ENCODE measurements at regions not wholly inside any gene's neighbourhood (a gene's known extent, or its start where the extent isn't known, plus 50 kb on each side); places are given as distances from the start of the nearest gene placed in this dataset.

- no peaks in the 10 kb centered on the region for H3K9me2 ChIP-seq (ENCODE audit: low read depth, low read length)
- no peaks in the 10 kb centered on the region for H3K9me3 ChIP-seq (ENCODE audit: low read length)
- H3F3A ChIP-seq (ENCODE audit: insufficient read depth, low read length) = no peaks in the 10 kb centered on the region
- H3K4me1 ChIP-seq (ENCODE audit: insufficient read depth, low read length, severe bottlenecking) = no peaks in the 10 kb centered on the region
- H3K79me2 ChIP-seq (ENCODE audit: insufficient read depth, low read length) = no peaks in the 10 kb centered on the region
- no peaks in the 10 kb centered on the region for H4K20me1 ChIP-seq (ENCODE audit: insufficient read depth, low read length)
- H3K27ac ChIP-seq (ENCODE audit: low read depth, low read length, poor library complexity, severe bottlenecking) = no peak overlapping the region
- no peak overlapping the region for H3K4me3 ChIP-seq (ENCODE audit: low read depth, low read length, poor library complexity, severe bottlenecking)
- H3K9ac ChIP-seq (ENCODE audit: low read length) = no peak overlapping the region
- no peak overlapping the region for H3K4me2 ChIP-seq (ENCODE audit: low read length)
- no peak overlapping the region for H2AFZ ChIP-seq (ENCODE audit: low read length)
- TF ChIP-seq CTCF (IDR thresholded peaks at IDR 0.05; ENCODE audit: low read length) (no peak), EZH2 (IDR thresholded peaks at IDR 0.05; ENCODE audit: borderline replicate concordance, low read length) (no peak)
- H3K27me3 ChIP-seq (ENCODE audit: insufficient read depth, low read length) = no peaks in the 10 kb centered on the region
- no peaks in the 10 kb centered on the region for H3K36me3 ChIP-seq (ENCODE audit: insufficient read depth, low read length)
Measured at GRCh38 chr10:33492701-33493345, 158.4 kb upstream of the NRP1 start.

GRCh38 chr10:33489501-33490176, 155.2 kb upstream of the NRP1 start:
- Histone ChIP-seq H3K9me2 (ENCODE audit: low read depth, low read length) (no peaks in the 10 kb centered on the region), H3K4me1 (ENCODE audit: insufficient read depth, low read length, severe bottlenecking) (no peaks in the 10 kb centered on the region), H3F3A (ENCODE audit: insufficient read depth, low read length) (no peaks in the 10 kb centered on the region), H3K36me3 (ENCODE audit: insufficient read depth, low read length) (no peaks in the 10 kb centered on the region), H3K27me3 (ENCODE audit: insufficient read depth, low read length) (no peaks in the 10 kb centered on the region), H2AFZ (ENCODE audit: low read length) (no peak overlapping the region), H3K9me3 (ENCODE audit: low read length) (no peaks in the 10 kb centered on the region), H4K20me1 (ENCODE audit: insufficient read depth, low read length) (no peaks in the 10 kb centered on the region), H3K4me3 (ENCODE audit: low read depth, low read length, poor library complexity, severe bottlenecking) (no peak overlapping the region), H3K79me2 (ENCODE audit: insufficient read depth, low read length) (no peaks in the 10 kb centered on the region), H3K9ac (ENCODE audit: low read length) (no peak overlapping the region), H3K27ac (ENCODE audit: low read depth, low read length, poor library complexity, severe bottlenecking) (no peak overlapping the region), H3K4me2 (ENCODE audit: low read length) (no peak overlapping the region)
- TF ChIP-seq EZH2 (IDR thresholded peaks at IDR 0.05; ENCODE audit: borderline replicate concordance, low read length) = no peak
- no peak for TF ChIP-seq CTCF (IDR thresholded peaks at IDR 0.05; ENCODE audit: low read length)

GRCh38 chr10:33487014-33487776, 152.7 kb upstream of the NRP1 start:
- Histone ChIP-seq H3K9me3 (ENCODE audit: low read length) (no peaks in the 10 kb centered on the region), H2AFZ (ENCODE audit: low read length) (no peak overlapping the region), H3K4me1 (ENCODE audit: insufficient read depth, low read length, severe bottlenecking) (no peaks in the 10 kb centered on the region), H3K4me2 (ENCODE audit: low read length) (peak overlapping the region; percentile 32; the same call in 1 of the 2 replicates), H3K27ac (ENCODE audit: low read depth, low read length, poor library complexity, severe bottlenecking) (no peak overlapping the region), H4K20me1 (ENCODE audit: insufficient read depth, low read length) (no peaks in the 10 kb centered on the region), H3K9ac (ENCODE audit: low read length) (no peak overlapping the region), H3K79me2 (ENCODE audit: insufficient read depth, low read length) (no peaks in the 10 kb centered on the region), H3K4me3 (ENCODE audit: low read depth, low read length, poor library complexity, severe bottlenecking) (no peak overlapping the region), H3K27me3 (ENCODE audit: insufficient read depth, low read length) (no peaks in the 10 kb centered on the region), H3K36me3 (ENCODE audit: insufficient read depth, low read length) (no peaks in the 10 kb centered on the region), H3F3A (ENCODE audit: insufficient read depth, low read length) (no peaks in the 10 kb centered on the region), H3K9me2 (ENCODE audit: low read depth, low read length) (no peaks in the 10 kb centered on the region)
- TF ChIP-seq EZH2 (IDR thresholded peaks at IDR 0.05; ENCODE audit: borderline replicate concordance, low read length) (no peak), CTCF (IDR thresholded peaks at IDR 0.05; ENCODE audit: low read length) (no peak)

Measured in OCI-LY1 (cell line).